Fibroblast of the aortic adventitia (primary cell): ENCODE measurements at regions not wholly inside any gene's neighbourhood (a gene's known extent, or its start where the extent isn't known, plus 50 kb on each side); places are given as distances from the start of the nearest gene placed in this dataset.

ENCODE experiments used
- DNase-seq: peaks from one replicate; pipeline ENCODE4 v3.0.0-alpha.2; 2010; ENCODE audit warnings: low read depth
- H3K4me3 ChIP-seq: 2 replicates; pipeline ENCODE4 v1.5.1; 2011; ENCODE audit warnings: low read depth, mild to moderate bottlenecking, control low read depth, low read length, moderate library complexity
- TF ChIP-seq, protein P1 (sequence below): IDR thresholded peaks from 2 replicates; pipeline ENCODE4 v1.5.1; 2011; ENCODE audit warnings: mild to moderate bottlenecking, low read length, control low read depth, inconsistent platforms; ENCODE audit not compliant: insufficient read depth

DNA sequence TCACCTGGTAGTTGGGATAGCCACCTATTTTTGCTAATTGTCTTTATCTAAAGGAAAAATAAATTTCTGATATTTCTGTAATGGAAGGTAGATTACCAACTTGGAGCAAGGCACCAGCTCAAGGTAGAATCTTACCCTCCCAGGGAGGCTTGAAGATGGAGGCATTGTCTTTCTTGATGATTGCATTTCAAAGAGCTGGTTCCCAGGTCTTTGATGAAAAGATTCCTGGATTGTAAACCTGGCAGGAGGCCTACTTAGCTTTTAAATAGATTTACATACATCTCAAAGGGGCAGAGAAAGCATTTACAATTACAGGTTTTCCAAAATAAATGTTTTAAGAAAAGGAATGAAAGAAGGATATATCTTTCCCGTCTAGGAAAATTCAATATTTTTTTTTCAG lies 729.2 kb downstream of the LRFN5 start:
- no peak overlapping the region for H3K4me3 ChIP-seq
- DNase-seq, result no peak
- TF ChIP-seq, protein P1, sequence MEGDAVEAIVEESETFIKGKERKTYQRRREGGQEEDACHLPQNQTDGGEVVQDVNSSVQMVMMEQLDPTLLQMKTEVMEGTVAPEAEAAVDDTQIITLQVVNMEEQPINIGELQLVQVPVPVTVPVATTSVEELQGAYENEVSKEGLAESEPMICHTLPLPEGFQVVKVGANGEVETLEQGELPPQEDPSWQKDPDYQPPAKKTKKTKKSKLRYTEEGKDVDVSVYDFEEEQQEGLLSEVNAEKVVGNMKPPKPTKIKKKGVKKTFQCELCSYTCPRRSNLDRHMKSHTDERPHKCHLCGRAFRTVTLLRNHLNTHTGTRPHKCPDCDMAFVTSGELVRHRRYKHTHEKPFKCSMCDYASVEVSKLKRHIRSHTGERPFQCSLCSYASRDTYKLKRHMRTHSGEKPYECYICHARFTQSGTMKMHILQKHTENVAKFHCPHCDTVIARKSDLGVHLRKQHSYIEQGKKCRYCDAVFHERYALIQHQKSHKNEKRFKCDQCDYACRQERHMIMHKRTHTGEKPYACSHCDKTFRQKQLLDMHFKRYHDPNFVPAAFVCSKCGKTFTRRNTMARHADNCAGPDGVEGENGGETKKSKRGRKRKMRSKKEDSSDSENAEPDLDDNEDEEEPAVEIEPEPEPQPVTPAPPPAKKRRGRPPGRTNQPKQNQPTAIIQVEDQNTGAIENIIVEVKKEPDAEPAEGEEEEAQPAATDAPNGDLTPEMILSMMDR, result no peak

DNA sequence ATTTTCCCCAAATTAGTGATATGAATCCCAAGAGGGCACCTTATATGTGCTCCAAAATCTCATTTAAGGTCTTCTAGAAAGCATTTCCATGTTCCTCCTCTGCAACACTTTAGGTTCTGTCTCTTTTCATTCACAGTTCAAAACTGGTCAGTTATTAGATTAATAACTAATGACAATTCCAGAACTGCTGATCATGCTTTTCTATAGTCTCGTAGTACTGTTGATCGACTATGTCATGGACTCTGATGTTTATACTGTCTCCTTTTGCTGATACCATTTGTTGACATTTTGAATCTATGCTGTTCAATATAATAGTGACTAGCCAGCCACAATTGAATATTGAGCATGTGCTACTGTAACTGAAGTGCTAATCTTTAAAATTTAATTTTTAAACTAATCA lies 728.3 kb downstream of the LRFN5 start:
- no peak for DNase-seq
- TF ChIP-seq, protein P1, result no peak
- no peak overlapping the region for H3K4me3 ChIP-seq

DNA sequence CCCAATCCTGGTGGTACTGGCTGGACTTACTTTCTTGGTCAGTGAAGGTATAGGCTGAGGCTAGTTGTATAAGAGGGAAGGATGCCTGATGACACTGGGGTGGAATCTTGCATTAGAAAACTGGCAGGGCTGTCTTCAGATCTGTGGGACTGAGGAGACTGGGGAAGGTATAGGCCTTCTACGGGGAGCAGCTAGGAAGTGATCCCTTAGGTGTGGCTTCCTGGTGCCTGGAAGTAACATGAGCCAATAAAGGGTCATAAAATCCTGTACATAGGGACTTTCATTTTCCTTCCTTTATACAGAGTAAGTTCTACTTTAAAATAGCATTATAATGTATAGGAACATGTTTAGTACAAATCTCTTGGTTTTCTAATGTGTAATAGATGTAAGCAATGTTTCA lies 716.8 kb downstream of the LRFN5 start:
- no peak for DNase-seq
- TF ChIP-seq, protein P1, result no peak
- H3K4me3 ChIP-seq, result no peak overlapping the region

DNA sequence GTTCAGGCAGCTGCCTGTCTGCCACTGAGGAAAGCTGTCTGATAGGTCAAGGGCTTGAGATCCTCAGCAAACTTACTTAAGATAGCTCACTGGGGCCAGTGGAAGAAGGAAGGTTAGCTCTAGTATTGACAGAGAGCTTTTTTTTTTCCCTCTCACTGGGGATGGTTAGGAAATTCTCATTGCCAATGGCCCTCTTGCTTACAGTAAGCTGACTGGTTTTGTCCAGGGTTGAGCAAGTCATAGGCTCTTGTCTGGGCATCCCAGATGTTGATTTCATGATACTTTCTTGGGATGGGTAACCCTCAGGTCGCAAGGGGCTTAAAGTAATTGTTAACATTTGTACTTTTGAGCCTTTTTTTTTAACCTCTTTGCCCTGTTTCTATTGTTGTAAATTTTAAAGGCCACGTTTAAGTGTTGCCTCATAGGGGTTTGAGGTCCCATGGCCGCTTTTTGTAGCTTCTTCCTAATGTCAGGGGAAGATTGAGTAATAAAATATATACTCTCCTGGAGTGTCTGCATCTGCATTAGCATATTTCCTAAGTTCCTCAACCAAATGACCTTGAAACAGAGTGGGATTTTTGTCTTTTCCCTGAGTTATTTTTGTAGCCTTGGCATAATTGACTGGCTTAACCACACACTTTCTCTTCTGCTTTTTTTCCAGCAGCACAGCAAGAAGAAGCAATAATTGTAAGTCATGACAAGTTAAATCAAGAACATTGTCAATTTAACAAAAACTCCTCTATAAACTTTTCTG lies 716.0 kb downstream of the LRFN5 start:
- no peak for DNase-seq
- TF ChIP-seq, protein P1, result no peak
- H3K4me3 ChIP-seq, result no peak overlapping the region

DNA sequence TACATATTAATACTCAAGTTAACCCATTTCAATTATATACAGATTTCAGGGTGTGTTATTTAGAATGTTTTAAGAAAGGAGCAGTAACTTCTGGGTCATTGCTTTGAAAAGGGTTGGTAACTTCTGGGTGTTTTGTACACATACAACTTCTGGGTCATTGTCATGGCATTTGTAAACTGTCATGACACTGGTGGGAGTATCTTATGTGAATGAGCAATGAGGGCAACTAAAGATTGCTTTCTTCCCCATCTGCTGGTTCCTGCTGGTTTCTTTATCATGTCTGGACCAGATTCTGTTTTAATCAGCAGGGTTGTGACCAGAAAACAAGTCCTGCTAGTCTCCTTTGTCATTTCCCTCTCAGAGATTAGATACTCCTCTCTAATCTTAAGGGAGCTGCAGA lies 713.3 kb downstream of the LRFN5 start:
- DNase-seq, result no peak
- no peak overlapping the region for H3K4me3 ChIP-seq
- TF ChIP-seq, protein P1, result no peak

DNA sequence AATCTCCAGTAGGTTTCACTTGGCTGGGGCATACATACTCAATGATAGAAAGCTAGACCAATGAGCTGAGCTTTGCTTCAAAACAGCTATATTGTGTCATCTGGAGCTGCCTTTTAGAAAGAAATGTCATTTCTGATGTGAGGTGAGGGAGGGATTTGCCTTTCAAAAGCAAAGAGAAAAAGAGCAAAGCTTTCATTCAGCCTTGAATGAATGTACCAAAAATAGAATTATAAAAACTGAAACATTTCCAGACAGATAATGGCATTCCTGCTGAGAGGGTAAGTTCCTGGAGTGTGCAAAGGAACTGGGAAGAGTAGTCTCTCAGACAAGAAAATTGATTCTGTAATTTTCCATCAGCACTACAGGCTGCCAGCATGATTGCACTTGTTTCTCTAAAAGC lies 710.0 kb downstream of the LRFN5 start:
- H3K4me3 ChIP-seq, result no peak overlapping the region
- no peak for DNase-seq
- TF ChIP-seq, protein P1, result no peak

DNA sequence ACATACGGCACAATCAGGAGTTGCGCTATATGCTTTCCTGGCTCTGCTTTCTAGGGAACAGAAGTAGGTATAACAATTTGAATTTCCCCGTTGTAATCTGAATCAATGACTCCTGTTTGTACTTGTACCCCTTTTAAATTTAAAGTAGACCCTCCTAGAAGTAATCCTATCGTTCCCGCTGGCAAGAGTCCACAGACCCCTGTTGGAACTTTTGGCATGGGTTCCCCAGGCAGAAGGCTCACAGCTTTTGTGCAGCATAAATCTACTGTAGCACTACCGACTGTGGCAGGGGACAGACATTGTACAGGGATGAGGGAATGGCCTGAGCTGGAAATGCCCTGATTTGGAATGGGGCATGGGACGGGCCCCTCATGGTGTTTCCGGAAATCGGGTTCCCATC lies 705.2 kb downstream of the LRFN5 start:
- DNase-seq, result no peak
- TF ChIP-seq, protein P1, result no peak
- H3K4me3 ChIP-seq, result no peak overlapping the region
